ENCODE measurements at regions not wholly inside any gene's neighbourhood (a gene's known extent, or its start where the extent isn't known, plus 50 kb on each side); places are given as distances from the start of the nearest gene placed in this dataset.

GRCh38 chr10:35774109-35774508, 132.0 kb upstream of the FZD8 start:
- Histone ChIP-seq H3K9me3 (ENCODE audit: control insufficient read depth, insufficient read depth, low read depth, low read length) (no peaks in the 10 kb centered on the region), H3K9ac (ENCODE audit: insufficient read depth, low read length) (no peak overlapping the region), H3K4me2 (ENCODE audit: extremely low read depth, insufficient read depth, low read length) (no peak overlapping the region), H3K36me3 (ENCODE audit: control insufficient read depth, insufficient read depth, low read length) (no peaks in the 10 kb centered on the region), H3K4me3 (replicated peaks in 1 of 4; ENCODE audit: control extremely low read depth in 1 of 4, insufficient read depth in 1 of 4, low read depth in 3 of 4, low read length in 4 of 4) (no peak overlapping the region), H4K20me1 (ENCODE audit: control insufficient read depth, extremely low read depth, insufficient read depth, low read length) (no peaks in the 10 kb centered on the region), H2AFZ (ENCODE audit: low read length) (no peak overlapping the region), H3K79me2 (ENCODE audit: control insufficient read depth, insufficient read depth, low read length) (no peaks in the 10 kb centered on the region), H3K27ac (ENCODE audit: insufficient read depth, low read length) (no peak overlapping the region), H3K4me1 (ENCODE audit: control insufficient read depth, extremely low read depth, insufficient read depth, low read length) (no peaks in the 10 kb centered on the region), H3K27me3 (ENCODE audit: control insufficient read depth, insufficient read depth, low read length) (no peaks in the 10 kb centered on the region)
- TF ChIP-seq EZH2 (IDR thresholded peaks at IDR 0.05; ENCODE audit: low read length, missing control alignments): no peak
- TF ChIP-seq, protein P1, sequence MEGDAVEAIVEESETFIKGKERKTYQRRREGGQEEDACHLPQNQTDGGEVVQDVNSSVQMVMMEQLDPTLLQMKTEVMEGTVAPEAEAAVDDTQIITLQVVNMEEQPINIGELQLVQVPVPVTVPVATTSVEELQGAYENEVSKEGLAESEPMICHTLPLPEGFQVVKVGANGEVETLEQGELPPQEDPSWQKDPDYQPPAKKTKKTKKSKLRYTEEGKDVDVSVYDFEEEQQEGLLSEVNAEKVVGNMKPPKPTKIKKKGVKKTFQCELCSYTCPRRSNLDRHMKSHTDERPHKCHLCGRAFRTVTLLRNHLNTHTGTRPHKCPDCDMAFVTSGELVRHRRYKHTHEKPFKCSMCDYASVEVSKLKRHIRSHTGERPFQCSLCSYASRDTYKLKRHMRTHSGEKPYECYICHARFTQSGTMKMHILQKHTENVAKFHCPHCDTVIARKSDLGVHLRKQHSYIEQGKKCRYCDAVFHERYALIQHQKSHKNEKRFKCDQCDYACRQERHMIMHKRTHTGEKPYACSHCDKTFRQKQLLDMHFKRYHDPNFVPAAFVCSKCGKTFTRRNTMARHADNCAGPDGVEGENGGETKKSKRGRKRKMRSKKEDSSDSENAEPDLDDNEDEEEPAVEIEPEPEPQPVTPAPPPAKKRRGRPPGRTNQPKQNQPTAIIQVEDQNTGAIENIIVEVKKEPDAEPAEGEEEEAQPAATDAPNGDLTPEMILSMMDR (conservative IDR thresholded peaks at IDR 0.05 in 1 of 2, IDR thresholded peaks at IDR 0.05 in 1 of 2; ENCODE audit: low read depth in 1 of 2, low read length in 2 of 2): no peak
- DNase-seq (ENCODE audit: low read depth in 2 of 2): no peak

DNA sequence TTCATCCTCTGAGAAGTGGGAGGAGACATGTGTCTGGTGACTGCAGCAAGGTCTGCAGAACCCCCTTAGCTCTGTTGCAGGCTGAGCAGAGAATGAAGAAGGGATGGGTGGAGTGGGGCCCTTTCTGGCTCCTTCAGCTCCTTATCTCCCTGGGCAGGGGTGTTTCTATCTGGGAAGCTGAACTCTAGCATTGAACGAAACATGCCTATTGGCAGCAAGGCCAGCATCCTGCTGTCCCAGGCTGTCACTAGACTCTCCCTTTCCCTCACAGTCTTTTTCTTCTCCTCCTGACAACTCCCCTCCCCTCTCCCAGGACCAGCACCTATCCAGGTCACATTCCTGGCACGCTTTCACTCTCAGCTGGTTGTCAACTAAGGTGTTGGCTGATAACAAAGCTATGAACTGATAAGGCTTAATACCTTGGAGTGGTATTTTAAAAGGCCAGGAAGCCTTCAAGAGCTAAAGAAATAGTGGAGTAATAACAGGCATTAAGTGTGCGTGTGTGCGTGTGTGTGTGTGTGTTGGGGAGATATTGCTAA, 128.8 kb upstream of the FZD8 start:
- no peaks in the 10 kb centered on the region for H3K4me1 ChIP-seq (ENCODE audit: control insufficient read depth, extremely low read depth, insufficient read depth, low read length)
- H3K27ac ChIP-seq (ENCODE audit: insufficient read depth, low read length): no peak overlapping the region
- TF ChIP-seq, protein P1 (conservative IDR thresholded peaks at IDR 0.05 in 1 of 2, IDR thresholded peaks at IDR 0.05 in 1 of 2; ENCODE audit: low read depth in 1 of 2, low read length in 2 of 2): no peak
- TF ChIP-seq EZH2 (IDR thresholded peaks at IDR 0.05; ENCODE audit: low read length, missing control alignments): no peak
- no peaks in the 10 kb centered on the region for H4K20me1 ChIP-seq (ENCODE audit: control insufficient read depth, extremely low read depth, insufficient read depth, low read length)
- no peaks in the 10 kb centered on the region for H3K36me3 ChIP-seq (ENCODE audit: control insufficient read depth, insufficient read depth, low read length)
- no peak for DNase-seq (ENCODE audit: low read depth in 2 of 2)
- no peak overlapping the region for H3K4me2 ChIP-seq (ENCODE audit: extremely low read depth, insufficient read depth, low read length)
- H3K4me3 ChIP-seq (replicated peaks in 1 of 4; ENCODE audit: control extremely low read depth in 1 of 4, insufficient read depth in 1 of 4, low read depth in 3 of 4, low read length in 4 of 4): no peak overlapping the region
- no peak overlapping the region for H2AFZ ChIP-seq (ENCODE audit: low read length)
- H3K9me3 ChIP-seq (ENCODE audit: control insufficient read depth, insufficient read depth, low read depth, low read length): no peaks in the 10 kb centered on the region
- H3K9ac ChIP-seq (ENCODE audit: insufficient read depth, low read length): no peak overlapping the region
- H3K79me2 ChIP-seq (ENCODE audit: control insufficient read depth, insufficient read depth, low read length): no peaks in the 10 kb centered on the region
- no peaks in the 10 kb centered on the region for H3K27me3 ChIP-seq (ENCODE audit: control insufficient read depth, insufficient read depth, low read length)

GRCh38 chr10:35769795-35770194, 127.7 kb upstream of the FZD8 start:
- no peaks in the 10 kb centered on the region for H3K36me3 ChIP-seq (ENCODE audit: control insufficient read depth, insufficient read depth, low read length)
- H3K79me2 ChIP-seq (ENCODE audit: control insufficient read depth, insufficient read depth, low read length): no peaks in the 10 kb centered on the region
- no peak overlapping the region for H3K27ac ChIP-seq (ENCODE audit: insufficient read depth, low read length)
- no peaks in the 10 kb centered on the region for H3K4me1 ChIP-seq (ENCODE audit: control insufficient read depth, extremely low read depth, insufficient read depth, low read length)
- no peak overlapping the region for H2AFZ ChIP-seq (ENCODE audit: low read length)
- H3K9me3 ChIP-seq (ENCODE audit: control insufficient read depth, insufficient read depth, low read depth, low read length): no peaks in the 10 kb centered on the region
- no peaks in the 10 kb centered on the region for H4K20me1 ChIP-seq (ENCODE audit: control insufficient read depth, extremely low read depth, insufficient read depth, low read length)
- H3K27me3 ChIP-seq (ENCODE audit: control insufficient read depth, insufficient read depth, low read length): no peaks in the 10 kb centered on the region
- DNase-seq (ENCODE audit: low read depth in 2 of 2): no peak
- H3K9ac ChIP-seq (ENCODE audit: insufficient read depth, low read length): no peak overlapping the region
- TF ChIP-seq, protein P1 (conservative IDR thresholded peaks at IDR 0.05 in 1 of 2, IDR thresholded peaks at IDR 0.05 in 1 of 2; ENCODE audit: low read depth in 1 of 2, low read length in 2 of 2): no peak
- no peak for TF ChIP-seq EZH2 (IDR thresholded peaks at IDR 0.05; ENCODE audit: low read length, missing control alignments)
- H3K4me2 ChIP-seq (ENCODE audit: extremely low read depth, insufficient read depth, low read length): no peak overlapping the region
- no peak overlapping the region for H3K4me3 ChIP-seq (replicated peaks in 1 of 4; ENCODE audit: control extremely low read depth in 1 of 4, insufficient read depth in 1 of 4, low read depth in 3 of 4, low read length in 4 of 4)

Measured in fibroblast of lung (primary cell).